GM06990 (cell line): ENCODE measurements at regions not wholly inside any gene's neighbourhood (a gene's known extent, or its start where the extent isn't known, plus 50 kb on each side); places are given as distances from the start of the nearest gene placed in this dataset.

ENCODE experiments used
- DNase-seq: peaks from one replicate; pipeline ENCODE4 v3.0.0-alpha.2; 2011; ENCODE audit not compliant: insufficient read length; ENCODE audit errors: extremely low read depth
- H3K27me3 ChIP-seq: replicated peaks from 2 replicates; pipeline ENCODE4 v1.6.0; 2011; ENCODE audit warnings: low read length; ENCODE audit not compliant: control insufficient read depth, insufficient read depth
- H3K36me3 ChIP-seq: 2 replicates; pipeline ENCODE4 v1.5.1; 2011; ENCODE audit warnings: low read length; ENCODE audit not compliant: control insufficient read depth, insufficient read depth
- H3K4me3 ChIP-seq: replicated peaks from 2 replicates; pipeline ENCODE4 v1.5.1; 2011; ENCODE audit warnings: low read depth, mild to moderate bottlenecking, control low read depth, low read length
- CTCF ChIP-seq: IDR thresholded peaks from 2 replicates; pipeline ENCODE4 v1.5.1; 2011; ENCODE audit warnings: low read length, control low read depth, mild to moderate bottlenecking, inconsistent platforms; ENCODE audit not compliant: insufficient read depth, poor library complexity, severe bottlenecking

GRCh38 chr11:128316541-128317227 is 270.7 kb downstream of the ETS1 start:
- H3K27me3 ChIP-seq, result no peaks in the 10 kb centered on the region
- no peak for TF ChIP-seq CTCF
- no peaks in the 10 kb centered on the region for H3K36me3 ChIP-seq
- no peak overlapping the region for H3K4me3 ChIP-seq
- no peak for DNase-seq

- H3K27me3 ChIP-seq, result no peaks in the 10 kb centered on the region
- no peak for TF ChIP-seq CTCF
- H3K4me3 ChIP-seq, result no peak overlapping the region
- H3K36me3 ChIP-seq, result no peaks in the 10 kb centered on the region
- no peak for DNase-seq
Observed at GRCh38 chr11:128315933-128316332, 271.4 kb downstream of the ETS1 start.

- no peak for DNase-seq
- no peak overlapping the region for H3K4me3 ChIP-seq
- H3K27me3 ChIP-seq, result no peaks in the 10 kb centered on the region
- no peaks in the 10 kb centered on the region for H3K36me3 ChIP-seq
- TF ChIP-seq CTCF, result no peak
Observed at GRCh38 chr11:128313931-128314330, 273.4 kb downstream of the ETS1 start.

DNA sequence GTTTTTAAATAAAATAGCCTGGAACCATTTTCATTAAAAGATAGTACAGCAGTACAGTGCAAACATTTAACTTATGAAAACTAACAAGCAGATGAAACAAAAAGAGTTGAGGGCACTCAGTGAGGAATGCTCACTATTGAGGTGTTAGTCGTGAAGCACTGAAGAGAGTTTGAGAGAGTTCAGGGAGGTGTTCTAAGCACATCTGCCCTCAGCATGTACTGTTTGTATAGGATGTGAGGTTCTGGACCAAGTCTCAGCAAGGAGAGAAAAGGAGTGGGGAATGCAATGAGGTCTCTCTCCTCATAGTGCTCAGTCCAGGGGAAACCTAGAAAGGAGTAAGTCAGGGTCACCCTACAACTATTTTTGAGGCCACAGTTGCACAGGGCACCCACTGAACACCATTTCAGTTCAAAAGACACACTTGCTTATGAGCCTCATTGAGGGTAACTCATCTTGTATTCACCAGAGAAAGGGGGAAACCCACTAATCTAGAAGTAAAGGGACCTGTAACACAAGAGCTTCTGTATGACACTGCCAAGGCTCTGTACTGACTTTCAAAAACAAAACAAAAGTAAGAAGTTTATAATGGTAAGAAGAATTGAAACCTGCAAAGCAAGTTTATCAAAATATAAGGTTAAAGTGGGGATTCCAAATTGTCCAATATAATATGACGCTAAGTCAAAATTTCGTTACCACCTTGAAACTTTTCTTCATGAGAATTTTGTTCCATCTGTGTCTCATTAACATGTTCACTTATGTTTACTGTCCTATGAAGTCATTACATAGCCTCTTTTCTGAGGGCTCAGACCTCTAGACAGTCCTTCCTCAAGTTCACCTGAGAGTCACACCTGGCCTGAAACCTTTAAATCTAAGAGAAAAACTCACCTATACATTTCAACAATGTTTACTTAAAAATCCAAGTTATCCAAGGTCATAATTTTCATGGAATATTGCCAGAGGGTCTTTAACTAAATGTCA is 275.3 kb downstream of the ETS1 start:
- H3K4me3 ChIP-seq, result no peak overlapping the region
- no peaks in the 10 kb centered on the region for H3K36me3 ChIP-seq
- H3K27me3 ChIP-seq, result no peaks in the 10 kb centered on the region
- TF ChIP-seq CTCF, result no peak
- DNase-seq, result no peak

DNA sequence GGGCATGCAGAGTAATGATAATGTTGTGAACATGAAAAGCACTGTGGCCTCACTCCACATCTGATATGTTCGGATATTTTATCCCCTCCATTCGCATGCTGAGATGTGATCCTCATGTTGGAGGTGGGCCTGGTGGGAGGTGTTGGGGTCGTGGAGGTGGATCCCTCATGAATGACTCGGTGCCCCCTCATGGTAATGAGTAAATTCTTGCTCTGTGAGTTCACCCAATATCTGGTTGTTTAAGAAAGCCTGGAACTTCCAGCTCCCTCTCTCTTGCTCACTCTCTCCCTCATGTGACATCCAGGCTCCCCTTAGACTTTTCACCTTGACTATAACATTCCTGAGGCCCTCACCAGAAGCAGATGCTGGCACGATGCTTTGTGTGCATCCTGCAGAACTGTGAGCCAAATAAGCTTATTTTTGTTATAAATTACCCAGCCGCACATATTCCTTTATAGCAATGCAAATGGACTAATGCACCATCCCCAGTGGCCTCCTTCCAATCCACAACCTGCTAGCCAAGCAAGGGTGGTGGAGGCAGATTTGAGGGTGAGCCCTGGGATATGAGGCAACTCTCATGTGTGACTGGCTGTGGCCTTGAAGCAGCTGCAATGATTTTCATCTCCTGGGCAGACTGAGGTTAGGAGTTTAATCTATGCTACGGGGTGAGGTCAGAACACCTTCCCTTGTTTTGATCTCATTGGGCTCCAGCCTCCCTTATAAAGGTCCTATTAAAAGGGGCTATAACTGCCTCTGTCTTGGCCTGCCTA is 276.5 kb downstream of the ETS1 start:
- no peak overlapping the region for H3K4me3 ChIP-seq
- no peak for TF ChIP-seq CTCF
- H3K36me3 ChIP-seq, result no peaks in the 10 kb centered on the region
- no peak for DNase-seq
- H3K27me3 ChIP-seq, result no peaks in the 10 kb centered on the region
